ENCODE measurements at regions not wholly inside any gene's neighbourhood (a gene's known extent, or its start where the extent isn't known, plus 50 kb on each side); places are given as distances from the start of the nearest gene placed in this dataset.

GRCh38 chr6:15065261-15065989 is 180.4 kb upstream of the JARID2 start:
- DNase-seq = no peak
- Mint-ChIP-seq H3K4me1 (ENCODE audit: low read depth, unreplicated experiment) (no peaks in the 10 kb centered on the region), H3K27me3 (ENCODE audit: unreplicated experiment) (no peaks in the 10 kb centered on the region), H3K36me3 (ENCODE audit: insufficient read depth, unreplicated experiment) (no peaks in the 10 kb centered on the region), H3K4me3 (ENCODE audit: low read depth, unreplicated experiment) (no peak overlapping the region), H3K27ac (ENCODE audit: unreplicated experiment) (no peak overlapping the region), H3K9me3 (ENCODE audit: low read depth, unreplicated experiment) (no peaks in the 10 kb centered on the region)
- no peak for TF ChIP-seq CTCF (IDR thresholded peaks at IDR 0.05; ENCODE audit: unreplicated experiment)
- no TSS peak for BruUV-seq (replicated peaks)
- CTCF ChIA-PET = interaction anchor here (0.5 to 0.6 kb wide), 2 partner anchors 11 to 305 kb away, joined by 4 to 5 read pairs; no protein-coding TSS in a partner anchor
- intact Hi-C loops (cut with micrococcal nuclease; ENCODE audit: unreplicated experiment) = no loop called here

- no peak overlapping the region for H3K27ac Mint-ChIP-seq (ENCODE audit: unreplicated experiment)
- H3K36me3 Mint-ChIP-seq (ENCODE audit: insufficient read depth, unreplicated experiment) = no peaks in the 10 kb centered on the region
- no peak for TF ChIP-seq CTCF (IDR thresholded peaks at IDR 0.05; ENCODE audit: unreplicated experiment)
- BruUV-seq (replicated peaks) = no TSS peak
- H3K4me1 Mint-ChIP-seq (ENCODE audit: low read depth, unreplicated experiment) = no peaks in the 10 kb centered on the region
- H3K9me3 Mint-ChIP-seq (ENCODE audit: low read depth, unreplicated experiment) = no peaks in the 10 kb centered on the region
- no peaks in the 10 kb centered on the region for H3K27me3 Mint-ChIP-seq (ENCODE audit: unreplicated experiment)
- H3K4me3 Mint-ChIP-seq (ENCODE audit: low read depth, unreplicated experiment) = no peak overlapping the region
- CTCF ChIA-PET = interaction anchor here (0.6 kb wide), 2 partner anchors 181 to 304 kb away, joined by 4 read pairs; no protein-coding TSS in a partner anchor
- no peak for DNase-seq
- intact Hi-C loops (cut with micrococcal nuclease; ENCODE audit: unreplicated experiment) = no loop called here
Observed at GRCh38 chr6:15066089-15066758, 179.6 kb upstream of the JARID2 start.

GRCh38 chr6:15073344-15073789 is 172.5 kb upstream of the JARID2 start:
- H3K9me3 Mint-ChIP-seq (ENCODE audit: low read depth, unreplicated experiment) = no peaks in the 10 kb centered on the region
- no peak for TF ChIP-seq CTCF (IDR thresholded peaks at IDR 0.05; ENCODE audit: unreplicated experiment)
- H3K4me1 Mint-ChIP-seq (ENCODE audit: low read depth, unreplicated experiment) = no peaks in the 10 kb centered on the region
- BruUV-seq (replicated peaks) = no TSS peak
- CTCF ChIA-PET = interaction anchor here (0.6 kb wide), 1 partner anchor 47 kb away, joined by 3 read pairs; no protein-coding TSS in a partner anchor
- no peaks in the 10 kb centered on the region for H3K27me3 Mint-ChIP-seq (ENCODE audit: unreplicated experiment)
- peak; percentile 16 for DNase-seq
- no peak overlapping the region for H3K27ac Mint-ChIP-seq (ENCODE audit: unreplicated experiment)
- intact Hi-C loops (cut with micrococcal nuclease; ENCODE audit: unreplicated experiment) = no loop called here
- H3K36me3 Mint-ChIP-seq (ENCODE audit: insufficient read depth, unreplicated experiment) = no peaks in the 10 kb centered on the region
- no peak overlapping the region for H3K4me3 Mint-ChIP-seq (ENCODE audit: low read depth, unreplicated experiment)

GRCh38 chr6:15073883-15074465 is 171.9 kb upstream of the JARID2 start:
- Mint-ChIP-seq H3K4me1 (ENCODE audit: low read depth, unreplicated experiment) (no peaks in the 10 kb centered on the region), H3K27me3 (ENCODE audit: unreplicated experiment) (no peaks in the 10 kb centered on the region), H3K36me3 (ENCODE audit: insufficient read depth, unreplicated experiment) (no peaks in the 10 kb centered on the region), H3K9me3 (ENCODE audit: low read depth, unreplicated experiment) (no peaks in the 10 kb centered on the region), H3K27ac (ENCODE audit: unreplicated experiment) (no peak overlapping the region), H3K4me3 (ENCODE audit: low read depth, unreplicated experiment) (no peak overlapping the region)
- TF ChIP-seq CTCF (IDR thresholded peaks at IDR 0.05; ENCODE audit: unreplicated experiment) = no peak
- BruUV-seq (replicated peaks) = no TSS peak
- CTCF ChIA-PET = no interaction called here
- DNase-seq = no peak
- intact Hi-C loops (cut with micrococcal nuclease; ENCODE audit: unreplicated experiment) = no loop called here
